ENCODE measurements at regions not wholly inside any gene's neighbourhood (a gene's known extent, or its start where the extent isn't known, plus 50 kb on each side); places are given as distances from the start of the nearest gene placed in this dataset.

- peaks cover 4% of the 10 kb centered on the region; the same call in 1 of the 2 replicates for H3K4me1 ChIP-seq (replicated peaks)
- H3K4me3 ChIP-seq = no peak overlapping the region
- H3K27me3 ChIP-seq (replicated peaks) = no peaks in the 10 kb centered on the region
- no peak for DNase-seq (ENCODE audit: low read depth in 1 of 2, low spot score in 2 of 2)
- H3K36me3 ChIP-seq = no peaks in the 10 kb centered on the region
- H3K9me3 ChIP-seq (replicated peaks) = no peaks in the 10 kb centered on the region
- H3K27ac ChIP-seq = no peak overlapping the region
Measured at GRCh38 chr6:118761645-118762044, 110.3 kb upstream of the CEP85L start.

GRCh38 chr6:118758946-118759345, 107.6 kb upstream of the CEP85L start:
- Histone ChIP-seq H3K4me1 (replicated peaks) (no peaks in the 10 kb centered on the region), H3K27ac (no peak overlapping the region), H3K9me3 (replicated peaks) (no peaks in the 10 kb centered on the region), H3K27me3 (replicated peaks) (no peaks in the 10 kb centered on the region), H3K36me3 (no peaks in the 10 kb centered on the region), H3K4me3 (no peak overlapping the region)
- no peak for DNase-seq (ENCODE audit: low read depth in 1 of 2, low spot score in 2 of 2)

GRCh38 chr6:118755941-118756646, 104.7 kb upstream of the CEP85L start:
- H3K4me1 ChIP-seq (replicated peaks) = no peaks in the 10 kb centered on the region
- no peak for DNase-seq (ENCODE audit: low read depth in 1 of 2, low spot score in 2 of 2)
- no peaks in the 10 kb centered on the region for H3K36me3 ChIP-seq
- no peaks in the 10 kb centered on the region for H3K9me3 ChIP-seq (replicated peaks)
- no peaks in the 10 kb centered on the region for H3K27me3 ChIP-seq (replicated peaks)
- no peak overlapping the region for H3K4me3 ChIP-seq
- no peak overlapping the region for H3K27ac ChIP-seq

GRCh38 chr6:118752803-118753202, 101.4 kb upstream of the CEP85L start:
- peaks cover 16% of the 10 kb centered on the region for H3K4me1 ChIP-seq (replicated peaks)
- H3K9me3 ChIP-seq (replicated peaks) = no peaks in the 10 kb centered on the region
- DNase-seq (ENCODE audit: low read depth in 1 of 2, low spot score in 2 of 2) = no peak
- no peaks in the 10 kb centered on the region for H3K36me3 ChIP-seq
- H3K27ac ChIP-seq = no peak overlapping the region
- H3K27me3 ChIP-seq (replicated peaks) = no peaks in the 10 kb centered on the region
- H3K4me3 ChIP-seq = no peak overlapping the region

- peaks cover 16% of the 10 kb centered on the region for H3K4me1 ChIP-seq (replicated peaks)
- no peak overlapping the region for H3K27ac ChIP-seq
- H3K4me3 ChIP-seq = no peak overlapping the region
- no peaks in the 10 kb centered on the region for H3K36me3 ChIP-seq
- no peak for DNase-seq (ENCODE audit: low read depth in 1 of 2, low spot score in 2 of 2)
- H3K9me3 ChIP-seq (replicated peaks) = no peaks in the 10 kb centered on the region
- H3K27me3 ChIP-seq (replicated peaks) = no peaks in the 10 kb centered on the region
Measured at GRCh38 chr6:118751072-118751471, 99.7 kb upstream of the CEP85L start.

- peaks cover 16% of the 10 kb centered on the region for H3K4me1 ChIP-seq (replicated peaks)
- no peaks in the 10 kb centered on the region for H3K9me3 ChIP-seq (replicated peaks)
- H3K27me3 ChIP-seq (replicated peaks) = no peaks in the 10 kb centered on the region
- DNase-seq (ENCODE audit: low read depth in 1 of 2, low spot score in 2 of 2) = no peak
- no peak overlapping the region for H3K4me3 ChIP-seq
- no peaks in the 10 kb centered on the region for H3K36me3 ChIP-seq
- H3K27ac ChIP-seq = no peak overlapping the region
Measured at GRCh38 chr6:118750143-118750542, 98.8 kb upstream of the CEP85L start.

- peaks cover 30% of the 10 kb centered on the region for H3K4me1 ChIP-seq (replicated peaks)
- no peaks in the 10 kb centered on the region for H3K9me3 ChIP-seq (replicated peaks)
- H3K36me3 ChIP-seq = no peaks in the 10 kb centered on the region
- H3K4me3 ChIP-seq = no peak overlapping the region; the same call in 1 of the 2 replicates
- peak; percentile 58 to 80 for DNase-seq (ENCODE audit: low read depth in 1 of 2, low spot score in 2 of 2)
- H3K27ac ChIP-seq = no peak overlapping the region
- no peaks in the 10 kb centered on the region for H3K27me3 ChIP-seq (replicated peaks)
Measured at GRCh38 chr6:118748311-118749062, 97.1 kb upstream of the CEP85L start.

GRCh38 chr6:118746825-118747174, 95.4 kb upstream of the CEP85L start:
- Histone ChIP-seq H3K4me3 (no peak overlapping the region), H3K9me3 (replicated peaks) (no peaks in the 10 kb centered on the region), H3K27me3 (replicated peaks) (no peaks in the 10 kb centered on the region), H3K36me3 (no peaks in the 10 kb centered on the region), H3K4me1 (replicated peaks) (peaks cover 30% of the 10 kb centered on the region), H3K27ac (no peak overlapping the region)
- no peak for DNase-seq (ENCODE audit: low read depth in 1 of 2, low spot score in 2 of 2)

- no peak for DNase-seq (ENCODE audit: low read depth in 1 of 2, low spot score in 2 of 2)
- peaks cover 30% of the 10 kb centered on the region for H3K4me1 ChIP-seq (replicated peaks)
Measured at GRCh38 chr6:118746145-118746824, 94.9 kb upstream of the CEP85L start.

GRCh38 chr6:118745156-118745555, 93.8 kb upstream of the CEP85L start:
- no peak for DNase-seq (ENCODE audit: low read depth in 1 of 2, low spot score in 2 of 2)
- no peaks in the 10 kb centered on the region for H3K9me3 ChIP-seq (replicated peaks)
- H3K27ac ChIP-seq = no peak overlapping the region
- H3K27me3 ChIP-seq (replicated peaks) = no peaks in the 10 kb centered on the region
- no peaks in the 10 kb centered on the region for H3K36me3 ChIP-seq
- H3K4me1 ChIP-seq (replicated peaks) = peaks cover 30% of the 10 kb centered on the region
- no peak overlapping the region for H3K4me3 ChIP-seq

More at GRCh38 chr6:118746145-118746824, 94.9 kb upstream of the CEP85L start:
- Histone ChIP-seq H3K4me3 (no peak overlapping the region), H3K36me3 (no peaks in the 10 kb centered on the region), H3K27ac (no peak overlapping the region), H3K27me3 (replicated peaks) (no peaks in the 10 kb centered on the region), H3K9me3 (replicated peaks) (no peaks in the 10 kb centered on the region)

GRCh38 chr6:118744261-118744941, 93.0 kb upstream of the CEP85L start:
- no peaks in the 10 kb centered on the region for H3K27me3 ChIP-seq (replicated peaks)
- no peaks in the 10 kb centered on the region for H3K9me3 ChIP-seq (replicated peaks)
- H3K4me3 ChIP-seq = no peak overlapping the region
- H3K27ac ChIP-seq = no peak overlapping the region
- H3K4me1 ChIP-seq (replicated peaks) = peaks cover 29% of the 10 kb centered on the region
- peak; percentile 56 to 73 for DNase-seq (ENCODE audit: low read depth in 1 of 2, low spot score in 2 of 2)
- no peaks in the 10 kb centered on the region for H3K36me3 ChIP-seq

- Histone ChIP-seq H3K4me3 (no peak overlapping the region), H3K36me3 (no peaks in the 10 kb centered on the region), H3K27ac (no peak overlapping the region), H3K9me3 (replicated peaks) (no peaks in the 10 kb centered on the region), H3K27me3 (replicated peaks) (no peaks in the 10 kb centered on the region), H3K4me1 (replicated peaks) (peaks cover 22% of the 10 kb centered on the region)
- no peak for DNase-seq (ENCODE audit: low read depth in 1 of 2, low spot score in 2 of 2)
Measured at GRCh38 chr6:118743746-118744145, 92.4 kb upstream of the CEP85L start.

GRCh38 chr6:118740372-118740771, 89.0 kb upstream of the CEP85L start:
- Histone ChIP-seq H3K9me3 (replicated peaks) (no peaks in the 10 kb centered on the region), H3K36me3 (no peaks in the 10 kb centered on the region), H3K27me3 (replicated peaks) (no peaks in the 10 kb centered on the region), H3K4me3 (no peak overlapping the region), H3K27ac (no peak overlapping the region), H3K4me1 (replicated peaks) (peaks cover 14% of the 10 kb centered on the region)
- no peak for DNase-seq (ENCODE audit: low read depth in 1 of 2, low spot score in 2 of 2)
